HG03558 (cell line): ENCODE measurements at regions not wholly inside any gene's neighbourhood (a gene's known extent, or its start where the extent isn't known, plus 50 kb on each side); places are given as distances from the start of the nearest gene placed in this dataset.
"Not testable (repeated sequence)": the region's sequence is repeated elsewhere in the genome, so short reads cannot be mapped to it uniquely, and the experiment has no call there.

Experiments
- ATAC-seq: cut with Tn5 transposase; IDR thresholded peaks from one replicate; pipeline ENCODE4 v1.9.1; 2021; ENCODE audit warnings: moderate number of reproducible peaks; ENCODE audit not compliant: unreplicated experiment; ENCODE audit errors: extremely low read depth

GRCh38 chr9:66152406-66152805, 415.5 kb downstream of the FOXD4L4 start:
- not testable (repeated sequence) for ATAC-seq

- ATAC-seq = peak; percentile 99
Measured at GRCh38 chr9:66153021-66153725, 416.2 kb downstream of the FOXD4L4 start.

- ATAC-seq = not testable (repeated sequence)
Measured at GRCh38 chr9:66153971-66154691, 417.2 kb downstream of the FOXD4L4 start.

- ATAC-seq = not testable (repeated sequence)
Measured at GRCh38 chr9:66182316-66182715, 445.4 kb downstream of the FOXD4L4 start.

- ATAC-seq = not testable (repeated sequence)
Measured at GRCh38 chr9:66183648-66184047, 446.7 kb downstream of the FOXD4L4 start.

GRCh38 chr9:66197199-66197598, 460.3 kb downstream of the FOXD4L4 start:
- not testable (repeated sequence) for ATAC-seq

- not testable (repeated sequence) for ATAC-seq
Measured at GRCh38 chr9:66198421-66198820, 461.5 kb downstream of the FOXD4L4 start.

- ATAC-seq = not testable (repeated sequence)
Measured at GRCh38 chr9:66206617-66207016, 469.7 kb downstream of the FOXD4L4 start.

GRCh38 chr9:66207914-66208313, 471.0 kb downstream of the FOXD4L4 start:
- not testable (repeated sequence) for ATAC-seq

GRCh38 chr9:66244763-66245162, 507.8 kb downstream of the FOXD4L4 start:
- not testable (repeated sequence) for ATAC-seq

GRCh38 chr9:66245481-66245880, 508.5 kb downstream of the FOXD4L4 start:
- ATAC-seq = not testable (repeated sequence)

- ATAC-seq = not testable (repeated sequence)
Measured at GRCh38 chr9:66257581-66257980, 520.6 kb downstream of the FOXD4L4 start.

GRCh38 chr9:66261576-66261975, 524.6 kb downstream of the FOXD4L4 start:
- ATAC-seq = not testable (repeated sequence)

- not testable (repeated sequence) for ATAC-seq
Measured at GRCh38 chr9:66263621-66264020, 526.7 kb downstream of the FOXD4L4 start.

- not testable (repeated sequence) for ATAC-seq
Measured at GRCh38 chr9:66264786-66265185, 527.8 kb downstream of the FOXD4L4 start.

GRCh38 chr9:66266202-66266601, 529.3 kb downstream of the FOXD4L4 start:
- not testable (repeated sequence) for ATAC-seq

- not testable (repeated sequence) for ATAC-seq
Measured at GRCh38 chr9:66266856-66267430, 530.0 kb downstream of the FOXD4L4 start.

- ATAC-seq = not testable (repeated sequence)
Measured at GRCh38 chr9:66267684-66268083, 530.7 kb downstream of the FOXD4L4 start.

- ATAC-seq = not testable (repeated sequence)
Measured at GRCh38 chr9:66269024-66269423, 532.1 kb downstream of the FOXD4L4 start.

- ATAC-seq = not testable (repeated sequence)
Measured at GRCh38 chr9:66269783-66270182, 532.8 kb downstream of the FOXD4L4 start.

GRCh38 chr9:66278809-66279208, 541.9 kb downstream of the FOXD4L4 start:
- ATAC-seq = not testable (repeated sequence)
